ENCODE measurements at regions not wholly inside any gene's neighbourhood (a gene's known extent, or its start where the extent isn't known, plus 50 kb on each side); places are given as distances from the start of the nearest gene placed in this dataset.

DNA sequence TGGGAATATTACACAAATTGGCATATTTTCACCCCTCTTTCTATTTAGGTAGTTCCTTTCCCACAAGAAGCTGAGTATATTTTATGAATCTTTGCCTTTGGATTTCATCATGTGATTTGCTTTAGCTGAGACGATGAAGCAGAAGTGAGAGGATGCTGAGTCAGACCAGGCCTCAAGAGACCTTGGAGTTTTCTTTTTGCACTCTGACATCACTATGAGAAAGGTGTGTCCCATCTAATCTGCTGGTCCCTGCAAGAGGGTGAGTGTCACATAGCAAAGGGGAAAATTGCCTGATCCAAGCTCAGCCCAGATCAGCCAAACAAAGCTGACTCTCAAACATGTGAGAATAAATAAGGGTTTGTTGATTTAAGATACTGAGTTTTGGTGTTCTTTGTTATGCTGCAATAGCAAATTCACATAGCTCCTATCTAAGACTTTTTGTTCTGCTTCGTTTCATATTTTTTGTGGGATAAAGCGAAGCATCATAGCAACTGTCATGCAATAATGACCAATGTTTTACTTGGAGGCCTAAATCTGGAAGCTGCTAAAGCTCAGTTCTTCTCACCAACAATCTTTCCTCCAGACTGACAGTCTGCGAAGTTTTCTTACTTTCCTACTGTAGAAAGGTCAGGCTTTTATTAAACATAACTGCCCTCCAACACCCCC lies 176.9 kb downstream of the PDHA2 start:
- CTCF ChIA-PET: no interaction called here
- Histone ChIP-seq H3K27me3 (ENCODE audit: control insufficient read depth, insufficient read depth, low read length) (no peaks in the 10 kb centered on the region), H3K9me3 (ENCODE audit: control insufficient read depth, insufficient read depth, low read depth, low read length) (no peaks in the 10 kb centered on the region), H3K4me3 (ENCODE audit: low read depth in 2 of 2, low read length in 2 of 2) (no peak overlapping the region), H3K27ac (ENCODE audit: low read length) (no peak overlapping the region), H3K4me1 (ENCODE audit: control insufficient read depth, insufficient read depth, low read length) (no peaks in the 10 kb centered on the region), H3K36me3 (ENCODE audit: control insufficient read depth, insufficient read depth, low read length) (no peaks in the 10 kb centered on the region)
- DNase-seq (ENCODE audit: low read depth, low spot score) (no peak), ATAC-seq (no peak)
- POLR2A ChIA-PET: no interaction called here
- in situ Hi-C loops (cut with HindIII; ENCODE audit: low pct_unique_long_range_greater_than_20kb, low sequenced_read_pairs): no loop called here
- intact Hi-C loops (cut with micrococcal nuclease; ENCODE audit: unreplicated experiment): no loop called here
- no TSS peak for BruUV-seq (replicated peaks)
- TF ChIP-seq POLR2AphosphoS5 (IDR thresholded peaks at IDR 0.05; ENCODE audit: low read depth, low read length): no peak
- TF ChIP-seq, protein P1, sequence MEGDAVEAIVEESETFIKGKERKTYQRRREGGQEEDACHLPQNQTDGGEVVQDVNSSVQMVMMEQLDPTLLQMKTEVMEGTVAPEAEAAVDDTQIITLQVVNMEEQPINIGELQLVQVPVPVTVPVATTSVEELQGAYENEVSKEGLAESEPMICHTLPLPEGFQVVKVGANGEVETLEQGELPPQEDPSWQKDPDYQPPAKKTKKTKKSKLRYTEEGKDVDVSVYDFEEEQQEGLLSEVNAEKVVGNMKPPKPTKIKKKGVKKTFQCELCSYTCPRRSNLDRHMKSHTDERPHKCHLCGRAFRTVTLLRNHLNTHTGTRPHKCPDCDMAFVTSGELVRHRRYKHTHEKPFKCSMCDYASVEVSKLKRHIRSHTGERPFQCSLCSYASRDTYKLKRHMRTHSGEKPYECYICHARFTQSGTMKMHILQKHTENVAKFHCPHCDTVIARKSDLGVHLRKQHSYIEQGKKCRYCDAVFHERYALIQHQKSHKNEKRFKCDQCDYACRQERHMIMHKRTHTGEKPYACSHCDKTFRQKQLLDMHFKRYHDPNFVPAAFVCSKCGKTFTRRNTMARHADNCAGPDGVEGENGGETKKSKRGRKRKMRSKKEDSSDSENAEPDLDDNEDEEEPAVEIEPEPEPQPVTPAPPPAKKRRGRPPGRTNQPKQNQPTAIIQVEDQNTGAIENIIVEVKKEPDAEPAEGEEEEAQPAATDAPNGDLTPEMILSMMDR (IDR thresholded peaks at IDR 0.05): no peak
- no peak for TF ChIP-seq TCF7L2 (IDR thresholded peaks at IDR 0.05; ENCODE audit: low read depth, low read length)
- TF ChIP-seq SIN3A (IDR thresholded peaks at IDR 0.05; ENCODE audit: borderline replicate concordance, insufficient read depth, low read depth, low read length): no peak
- TF ChIP-seq, protein P2, sequence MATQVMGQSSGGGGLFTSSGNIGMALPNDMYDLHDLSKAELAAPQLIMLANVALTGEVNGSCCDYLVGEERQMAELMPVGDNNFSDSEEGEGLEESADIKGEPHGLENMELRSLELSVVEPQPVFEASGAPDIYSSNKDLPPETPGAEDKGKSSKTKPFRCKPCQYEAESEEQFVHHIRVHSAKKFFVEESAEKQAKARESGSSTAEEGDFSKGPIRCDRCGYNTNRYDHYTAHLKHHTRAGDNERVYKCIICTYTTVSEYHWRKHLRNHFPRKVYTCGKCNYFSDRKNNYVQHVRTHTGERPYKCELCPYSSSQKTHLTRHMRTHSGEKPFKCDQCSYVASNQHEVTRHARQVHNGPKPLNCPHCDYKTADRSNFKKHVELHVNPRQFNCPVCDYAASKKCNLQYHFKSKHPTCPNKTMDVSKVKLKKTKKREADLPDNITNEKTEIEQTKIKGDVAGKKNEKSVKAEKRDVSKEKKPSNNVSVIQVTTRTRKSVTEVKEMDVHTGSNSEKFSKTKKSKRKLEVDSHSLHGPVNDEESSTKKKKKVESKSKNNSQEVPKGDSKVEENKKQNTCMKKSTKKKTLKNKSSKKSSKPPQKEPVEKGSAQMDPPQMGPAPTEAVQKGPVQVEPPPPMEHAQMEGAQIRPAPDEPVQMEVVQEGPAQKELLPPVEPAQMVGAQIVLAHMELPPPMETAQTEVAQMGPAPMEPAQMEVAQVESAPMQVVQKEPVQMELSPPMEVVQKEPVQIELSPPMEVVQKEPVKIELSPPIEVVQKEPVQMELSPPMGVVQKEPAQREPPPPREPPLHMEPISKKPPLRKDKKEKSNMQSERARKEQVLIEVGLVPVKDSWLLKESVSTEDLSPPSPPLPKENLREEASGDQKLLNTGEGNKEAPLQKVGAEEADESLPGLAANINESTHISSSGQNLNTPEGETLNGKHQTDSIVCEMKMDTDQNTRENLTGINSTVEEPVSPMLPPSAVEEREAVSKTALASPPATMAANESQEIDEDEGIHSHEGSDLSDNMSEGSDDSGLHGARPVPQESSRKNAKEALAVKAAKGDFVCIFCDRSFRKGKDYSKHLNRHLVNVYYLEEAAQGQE (IDR thresholded peaks at IDR 0.05; ENCODE audit: insufficient read depth in 1 of 2, low read depth in 2 of 2, low read length in 1 of 2): no peak

DNA sequence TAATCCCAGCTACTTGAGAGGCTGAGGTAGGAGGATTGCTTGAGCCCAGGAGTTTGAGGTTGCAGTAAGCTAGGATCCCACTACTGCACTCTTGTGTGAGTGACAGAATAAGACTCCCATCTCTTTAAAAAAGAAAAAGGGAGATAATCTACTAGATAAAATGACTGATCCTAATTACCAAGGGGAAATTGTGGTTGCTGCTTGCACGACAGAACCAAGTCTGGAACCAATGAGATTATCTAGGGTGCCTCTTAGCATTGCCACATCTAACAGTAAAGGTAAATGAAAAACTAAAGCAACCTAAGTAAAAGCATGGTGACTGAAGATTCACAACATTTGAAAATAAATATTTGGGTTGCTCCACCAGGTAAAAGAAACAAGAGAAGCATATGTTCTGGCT lies 185.1 kb downstream of the PDHA2 start:
- POLR2A ChIA-PET: no interaction called here
- in situ Hi-C loops (cut with HindIII; ENCODE audit: low pct_unique_long_range_greater_than_20kb, low sequenced_read_pairs): no loop called here
- Histone ChIP-seq H3K4me3 (ENCODE audit: low read depth in 2 of 2, low read length in 2 of 2) (no peak overlapping the region), H3K27me3 (ENCODE audit: control insufficient read depth, insufficient read depth, low read length) (no peaks in the 10 kb centered on the region), H3K4me1 (ENCODE audit: control insufficient read depth, insufficient read depth, low read length) (no peaks in the 10 kb centered on the region), H3K36me3 (ENCODE audit: control insufficient read depth, insufficient read depth, low read length) (no peaks in the 10 kb centered on the region), H3K27ac (ENCODE audit: low read length) (no peak overlapping the region), H3K9me3 (ENCODE audit: control insufficient read depth, insufficient read depth, low read depth, low read length) (no peaks in the 10 kb centered on the region)
- DNase-seq (ENCODE audit: low read depth, low spot score) (no peak), ATAC-seq (no peak)
- no TSS peak for BruUV-seq (replicated peaks)
- TF ChIP-seq POLR2AphosphoS5 (IDR thresholded peaks at IDR 0.05; ENCODE audit: low read depth, low read length): no peak
- TF ChIP-seq, protein P1 (IDR thresholded peaks at IDR 0.05): no peak
- TF ChIP-seq TCF7L2 (IDR thresholded peaks at IDR 0.05; ENCODE audit: low read depth, low read length): no peak
- no peak for TF ChIP-seq SIN3A (IDR thresholded peaks at IDR 0.05; ENCODE audit: borderline replicate concordance, insufficient read depth, low read depth, low read length)
- TF ChIP-seq, protein P2 (IDR thresholded peaks at IDR 0.05; ENCODE audit: insufficient read depth in 1 of 2, low read depth in 2 of 2, low read length in 1 of 2): no peak
- intact Hi-C loops (cut with micrococcal nuclease; ENCODE audit: unreplicated experiment): no loop called here
- CTCF ChIA-PET: no interaction called here

Data from Panc1 (cell line).